Activated CD4-positive, alpha-beta T cell treated with anti-CD3 and anti-CD28 coated beads, Interleukin-2, amount 10 ng/mL, durations not matched to agents 24 days and 14 days (primary cell): ENCODE measurements at regions not wholly inside any gene's neighbourhood (a gene's known extent, or its start where the extent isn't known, plus 50 kb on each side); places are given as distances from the start of the nearest gene placed in this dataset.
A peak's percentile ranks its signal among the peaks of the same experiment; 100 is the strongest.

Source experiments
- DNase-seq: peaks from one replicate; pipeline ENCODE4 v3.0.0; 2022
- H3K27ac Mint-ChIP-seq: one replicate; pipeline ENCODE4 v1.8.0; 2022; ENCODE audit warnings: mild to moderate bottlenecking, mixed read lengths
- H3K27me3 Mint-ChIP-seq: one replicate; pipeline ENCODE4 v1.8.0; 2022; ENCODE audit warnings: mixed read lengths
- H3K36me3 Mint-ChIP-seq: one replicate; pipeline ENCODE4 v1.8.0; 2022; ENCODE audit warnings: low read depth, mild to moderate bottlenecking, mixed read lengths
- H3K4me1 Mint-ChIP-seq: one replicate; pipeline ENCODE4 v1.8.0; 2021; ENCODE audit warnings: mixed read lengths
- H3K4me3 Mint-ChIP-seq: one replicate; pipeline ENCODE4 v1.8.0; 2022; ENCODE audit warnings: mild to moderate bottlenecking, moderate library complexity, mixed read lengths
- H3K9me3 Mint-ChIP-seq: one replicate; pipeline ENCODE4 v1.8.0; 2021; ENCODE audit warnings: mixed read lengths
- intact Hi-C: fragments of 100-400 bp; cut with micrococcal nuclease; formaldehyde crosslinking; loops from one replicate; pipeline ENCODE4 v1.15.1; 2023

- intact Hi-C loops = no loop called here
These were observed 146.1 kb upstream of the LRFN2 start for GRCh38 chr6:40733290-40733689.

GRCh38 chr6:40732878-40733277 is 145.7 kb upstream of the LRFN2 start:
- intact Hi-C loops = no loop called here
- Mint-ChIP-seq H3K36me3 (no peaks in the 10 kb centered on the region), H3K27ac (no peak overlapping the region), H3K27me3 (peaks cover 9% of the 10 kb centered on the region), H3K9me3 (no peaks in the 10 kb centered on the region), H3K4me3 (no peak overlapping the region), H3K4me1 (no peaks in the 10 kb centered on the region)
- no peak for DNase-seq

More at GRCh38 chr6:40733290-40733689, 146.1 kb upstream of the LRFN2 start:
- H3K27me3 Mint-ChIP-seq = peaks cover 9% of the 10 kb centered on the region
- DNase-seq = no peak
- H3K9me3 Mint-ChIP-seq = no peaks in the 10 kb centered on the region
- H3K36me3 Mint-ChIP-seq = no peaks in the 10 kb centered on the region
- no peak overlapping the region for H3K4me3 Mint-ChIP-seq
- no peaks in the 10 kb centered on the region for H3K4me1 Mint-ChIP-seq
- H3K27ac Mint-ChIP-seq = no peak overlapping the region

- H3K4me3 Mint-ChIP-seq = no peak overlapping the region
- no peaks in the 10 kb centered on the region for H3K9me3 Mint-ChIP-seq
- DNase-seq = no peak
- intact Hi-C loops = no loop called here
- no peaks in the 10 kb centered on the region for H3K36me3 Mint-ChIP-seq
- no peak overlapping the region for H3K27ac Mint-ChIP-seq
- no peaks in the 10 kb centered on the region for H3K4me1 Mint-ChIP-seq
- H3K27me3 Mint-ChIP-seq = peaks cover 3% of the 10 kb centered on the region
These were observed 141.5 kb upstream of the LRFN2 start for GRCh38 chr6:40728643-40729042.

GRCh38 chr6:40727271-40727670 is 140.1 kb upstream of the LRFN2 start:
- no peak for DNase-seq
- H3K9me3 Mint-ChIP-seq = no peaks in the 10 kb centered on the region
- no peaks in the 10 kb centered on the region for H3K36me3 Mint-ChIP-seq
- no peak overlapping the region for H3K27ac Mint-ChIP-seq
- intact Hi-C loops = no loop called here
- H3K4me3 Mint-ChIP-seq = no peak overlapping the region
- H3K27me3 Mint-ChIP-seq = no peaks in the 10 kb centered on the region
- no peaks in the 10 kb centered on the region for H3K4me1 Mint-ChIP-seq

- DNase-seq = no peak
- intact Hi-C loops = no loop called here
- Mint-ChIP-seq H3K27me3 (no peaks in the 10 kb centered on the region), H3K4me1 (no peaks in the 10 kb centered on the region), H3K27ac (no peak overlapping the region), H3K9me3 (no peaks in the 10 kb centered on the region), H3K36me3 (no peaks in the 10 kb centered on the region), H3K4me3 (no peak overlapping the region)
These were observed 139.7 kb upstream of the LRFN2 start for GRCh38 chr6:40726853-40727252.

- Mint-ChIP-seq H3K27ac (no peak overlapping the region), H3K9me3 (no peaks in the 10 kb centered on the region), H3K4me3 (no peak overlapping the region), H3K4me1 (peaks cover 3% of the 10 kb centered on the region), H3K27me3 (no peaks in the 10 kb centered on the region), H3K36me3 (no peaks in the 10 kb centered on the region)
- intact Hi-C loops = no loop called here
- no peak for DNase-seq
These were observed 138.2 kb upstream of the LRFN2 start for GRCh38 chr6:40725390-40725789.

- no peaks in the 10 kb centered on the region for H3K27me3 Mint-ChIP-seq
- H3K9me3 Mint-ChIP-seq = no peaks in the 10 kb centered on the region
- no peak overlapping the region for H3K4me3 Mint-ChIP-seq
- no peaks in the 10 kb centered on the region for H3K36me3 Mint-ChIP-seq
- peaks cover 8% of the 10 kb centered on the region for H3K4me1 Mint-ChIP-seq
- no peak for DNase-seq
- intact Hi-C loops = no loop called here
- H3K27ac Mint-ChIP-seq = no peak overlapping the region
These were observed 137.7 kb upstream of the LRFN2 start for GRCh38 chr6:40724886-40725285.

GRCh38 chr6:40723967-40724366 is 136.8 kb upstream of the LRFN2 start:
- no peak overlapping the region for H3K4me3 Mint-ChIP-seq
- intact Hi-C loops = no loop called here
- H3K27ac Mint-ChIP-seq = no peak overlapping the region
- DNase-seq = no peak
- no peaks in the 10 kb centered on the region for H3K9me3 Mint-ChIP-seq
- H3K36me3 Mint-ChIP-seq = no peaks in the 10 kb centered on the region
- no peaks in the 10 kb centered on the region for H3K27me3 Mint-ChIP-seq
- H3K4me1 Mint-ChIP-seq = peaks cover 15% of the 10 kb centered on the region

GRCh38 chr6:40722553-40723258 is 135.5 kb upstream of the LRFN2 start:
- Mint-ChIP-seq H3K27ac (no peak overlapping the region), H3K36me3 (no peaks in the 10 kb centered on the region), H3K4me1 (peaks cover 15% of the 10 kb centered on the region), H3K27me3 (no peaks in the 10 kb centered on the region), H3K9me3 (no peaks in the 10 kb centered on the region), H3K4me3 (no peak overlapping the region)
- intact Hi-C loops = no loop called here
- DNase-seq = no peak

- no peak overlapping the region for H3K27ac Mint-ChIP-seq
- no peaks in the 10 kb centered on the region for H3K27me3 Mint-ChIP-seq
- no peaks in the 10 kb centered on the region for H3K9me3 Mint-ChIP-seq
- H3K4me3 Mint-ChIP-seq = no peak overlapping the region
- no peaks in the 10 kb centered on the region for H3K36me3 Mint-ChIP-seq
- intact Hi-C loops = no loop called here
- H3K4me1 Mint-ChIP-seq = peaks cover 15% of the 10 kb centered on the region
- DNase-seq = no peak
These were observed 134.9 kb upstream of the LRFN2 start for GRCh38 chr6:40722091-40722490.

- Mint-ChIP-seq H3K4me1 (peaks cover 15% of the 10 kb centered on the region), H3K4me3 (no peak overlapping the region), H3K9me3 (no peaks in the 10 kb centered on the region), H3K36me3 (no peaks in the 10 kb centered on the region), H3K27me3 (peaks cover 2% of the 10 kb centered on the region), H3K27ac (no peak overlapping the region)
- intact Hi-C loops = no loop called here
- no peak for DNase-seq
These were observed 134.2 kb upstream of the LRFN2 start for GRCh38 chr6:40721271-40721952.

- Mint-ChIP-seq H3K27me3 (peaks cover 2% of the 10 kb centered on the region), H3K4me1 (peaks cover 15% of the 10 kb centered on the region), H3K27ac (no peak overlapping the region), H3K4me3 (peak overlapping the region; percentile 24), H3K9me3 (no peaks in the 10 kb centered on the region), H3K36me3 (no peaks in the 10 kb centered on the region)
- intact Hi-C loops = no loop called here
- DNase-seq = no peak
These were observed 133.2 kb upstream of the LRFN2 start for GRCh38 chr6:40720375-40720748.

GRCh38 chr6:40719671-40720374 is 132.7 kb upstream of the LRFN2 start:
- Mint-ChIP-seq H3K4me3 (peak overlapping the region; percentile 42), H3K27ac (peak overlapping the region; percentile 55), H3K27me3 (peaks cover 2% of the 10 kb centered on the region), H3K4me1 (peaks cover 15% of the 10 kb centered on the region), H3K36me3 (no peaks in the 10 kb centered on the region), H3K9me3 (no peaks in the 10 kb centered on the region)
- intact Hi-C loops = no loop called here
- DNase-seq = peak; percentile 58

- Mint-ChIP-seq H3K36me3 (no peaks in the 10 kb centered on the region), H3K27me3 (peaks cover 2% of the 10 kb centered on the region), H3K9me3 (no peaks in the 10 kb centered on the region), H3K27ac (no peak overlapping the region), H3K4me1 (peaks cover 15% of the 10 kb centered on the region), H3K4me3 (no peak overlapping the region)
- DNase-seq = no peak
- intact Hi-C loops = no loop called here
These were observed 131.2 kb upstream of the LRFN2 start for GRCh38 chr6:40718401-40718800.
